GM21619 (cell line): ENCODE measurements at regions not wholly inside any gene's neighbourhood (a gene's known extent, or its start where the extent isn't known, plus 50 kb on each side); places are given as distances from the start of the nearest gene placed in this dataset.

ENCODE experiments used
- ATAC-seq: cut with Tn5 transposase; IDR thresholded peaks from one replicate; pipeline ENCODE4 v1.9.1; 2021; ENCODE audit not compliant: unreplicated experiment

GRCh38 chr2:57552885-57553284, 493.7 kb upstream of the VRK2 start:
- no peak for ATAC-seq

DNA sequence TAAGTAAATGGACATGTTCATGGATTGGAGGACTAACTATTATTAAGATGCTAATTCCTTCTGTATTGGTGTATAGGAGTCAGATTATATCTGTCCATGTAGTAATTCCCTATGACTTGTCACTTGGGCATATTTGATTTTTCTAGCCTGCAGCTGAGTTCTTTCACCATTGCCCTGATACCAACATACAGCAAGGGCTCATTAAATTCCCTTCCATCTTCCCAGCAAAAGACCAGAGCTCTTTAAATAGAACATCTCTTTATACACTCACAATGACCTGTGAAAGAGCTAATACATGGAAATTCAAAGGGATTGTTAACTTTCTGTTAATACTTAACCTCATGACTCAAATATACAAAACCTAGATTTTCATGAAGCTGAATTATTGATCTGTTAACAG, 492.3 kb upstream of the VRK2 start:
- ATAC-seq, result no peak

DNA sequence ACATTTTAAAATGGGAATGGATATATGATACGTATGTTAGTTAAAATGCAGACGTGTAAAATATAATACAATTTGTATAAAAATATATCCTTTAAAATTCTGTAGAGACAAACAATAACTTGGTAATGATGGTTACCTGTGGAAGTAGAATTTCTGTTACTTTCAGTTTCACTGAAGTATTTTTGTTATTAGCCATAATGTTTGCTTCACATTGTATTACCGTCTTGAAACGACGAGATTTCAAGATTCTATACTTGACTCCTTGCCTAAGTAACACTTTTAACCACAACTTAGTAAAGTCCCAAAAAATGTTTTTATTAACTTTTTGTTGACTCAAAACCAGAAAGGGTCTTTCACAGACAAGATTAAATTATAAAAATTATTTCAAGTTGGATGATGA, 488.3 kb upstream of the VRK2 start:
- no peak for ATAC-seq

GRCh38 chr2:57562495-57562894, 484.1 kb upstream of the VRK2 start:
- ATAC-seq, result no peak

GRCh38 chr2:57563015-57563414, 483.6 kb upstream of the VRK2 start:
- no peak for ATAC-seq

DNA sequence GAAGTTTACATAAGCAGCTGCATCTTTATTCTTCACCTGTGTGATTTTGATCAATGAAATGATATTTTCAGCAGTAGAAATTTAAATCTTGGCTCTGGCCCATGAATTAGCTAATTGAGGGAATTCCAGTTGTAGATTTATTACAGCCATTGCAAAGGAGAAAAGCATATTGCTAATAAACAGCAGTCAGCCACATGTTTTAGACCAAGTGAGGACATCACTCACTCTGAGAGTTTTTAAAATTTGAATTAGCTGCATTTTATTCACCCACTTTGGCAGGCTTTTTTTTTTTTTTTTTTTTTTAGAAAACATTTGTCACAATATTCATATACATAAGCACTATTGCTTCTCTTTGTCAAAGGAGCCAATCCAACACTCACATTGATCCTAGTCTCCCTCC, 479.4 kb upstream of the VRK2 start:
- no peak for ATAC-seq

DNA sequence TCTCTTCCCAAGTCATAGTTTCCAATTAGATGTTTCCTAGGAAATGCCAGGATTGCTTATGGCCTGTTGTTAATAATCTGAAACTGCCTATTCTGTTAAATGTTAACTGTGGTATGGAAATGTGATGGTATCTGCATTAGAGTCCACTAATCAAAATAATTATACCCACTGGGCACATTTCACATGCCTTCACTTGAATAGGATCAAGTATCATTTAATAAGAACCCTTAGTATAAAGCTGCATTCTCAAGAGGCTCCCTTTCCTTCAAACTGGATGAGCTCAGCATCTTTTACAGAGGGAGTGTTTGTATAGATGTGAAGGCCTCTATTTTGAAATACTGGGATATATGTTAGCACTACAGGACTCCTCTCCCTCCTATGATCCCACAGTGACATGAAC, 477.2 kb upstream of the VRK2 start:
- no peak for ATAC-seq

- ATAC-seq, result no peak
These were observed 475.6 kb upstream of the VRK2 start for GRCh38 chr2:57570961-57571360.

DNA sequence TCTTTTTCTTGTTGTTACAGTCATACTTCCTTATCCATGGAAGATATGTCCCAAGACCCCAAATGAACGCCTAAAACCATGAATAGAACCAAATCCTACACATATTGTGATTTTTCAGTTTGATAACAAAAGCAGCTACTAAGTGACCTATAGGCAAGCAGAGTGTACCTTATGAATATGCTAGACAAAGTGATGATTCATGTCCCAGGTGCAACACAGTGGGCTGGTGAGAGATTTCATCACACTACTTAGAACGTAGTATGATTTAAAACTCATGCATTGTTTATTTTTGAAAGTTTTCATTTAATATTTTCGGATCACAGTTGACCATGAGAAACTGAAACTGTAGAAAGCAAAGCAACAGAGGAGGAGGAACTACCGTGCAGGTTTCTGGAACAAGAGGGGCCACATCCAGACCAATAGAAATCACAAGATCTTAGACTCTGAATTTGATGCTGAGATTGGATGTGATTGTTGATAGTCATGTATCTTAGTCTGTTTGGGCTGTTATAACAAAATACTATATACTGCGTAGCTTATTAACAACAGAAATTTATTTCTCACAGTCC, 470.8 kb upstream of the VRK2 start:
- ATAC-seq, result no peak

DNA sequence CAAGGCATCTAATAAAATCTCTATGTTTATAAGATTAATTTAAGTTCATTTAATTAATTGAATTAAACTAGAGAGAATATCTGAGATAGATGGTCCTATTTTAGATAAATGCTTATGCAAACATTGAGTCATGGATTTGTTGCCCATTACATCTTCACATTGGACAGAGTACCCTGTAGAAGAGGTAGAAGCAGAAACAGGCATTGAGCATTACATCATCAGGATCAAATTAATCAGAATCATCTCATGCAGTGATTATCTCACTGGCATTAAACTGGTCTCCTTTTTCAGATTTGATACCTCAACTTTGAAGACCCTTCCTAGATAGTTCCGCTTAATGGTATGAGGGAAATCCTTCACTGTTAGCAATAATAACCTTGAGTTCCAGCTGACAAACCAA, 469.6 kb upstream of the VRK2 start:
- ATAC-seq, result no peak

DNA sequence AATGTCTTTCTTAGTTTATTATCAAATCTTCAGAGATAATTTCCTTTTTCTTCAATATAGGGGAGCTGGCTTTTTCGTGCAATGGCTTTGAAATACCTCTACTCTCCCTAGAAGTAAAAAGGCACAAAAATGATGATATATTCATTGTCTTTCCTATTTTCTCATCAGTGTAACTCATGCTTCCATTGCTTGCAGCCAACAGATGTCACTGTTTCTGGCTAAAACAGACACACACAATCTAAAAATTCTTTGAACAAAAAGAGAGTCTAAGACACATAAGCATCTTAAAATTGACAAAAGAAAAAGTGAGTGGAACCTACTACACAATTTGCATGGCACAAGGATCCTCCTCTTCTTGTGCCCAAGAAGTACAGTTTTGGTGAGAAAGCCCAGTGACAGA, 448.7 kb upstream of the VRK2 start:
- no peak for ATAC-seq

DNA sequence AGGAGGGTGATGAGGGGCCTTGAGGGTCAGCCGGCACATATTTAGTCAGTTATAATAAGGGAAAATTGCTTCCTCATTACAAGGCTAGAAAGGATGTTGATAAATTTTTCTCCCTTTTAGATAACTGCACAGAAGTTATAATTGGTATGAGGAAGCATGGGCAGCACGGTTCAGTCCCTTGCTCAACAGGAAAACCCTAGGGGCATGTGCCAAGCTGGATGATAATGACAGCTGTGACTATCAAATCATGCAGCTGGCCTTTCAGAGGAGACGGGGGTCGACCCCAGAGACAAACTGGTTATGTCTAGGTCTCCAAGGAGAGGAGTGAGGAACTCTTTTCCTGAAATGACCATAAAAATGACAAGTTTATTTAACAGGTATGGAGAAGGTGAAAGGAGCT, 448.1 kb upstream of the VRK2 start:
- no peak for ATAC-seq

DNA sequence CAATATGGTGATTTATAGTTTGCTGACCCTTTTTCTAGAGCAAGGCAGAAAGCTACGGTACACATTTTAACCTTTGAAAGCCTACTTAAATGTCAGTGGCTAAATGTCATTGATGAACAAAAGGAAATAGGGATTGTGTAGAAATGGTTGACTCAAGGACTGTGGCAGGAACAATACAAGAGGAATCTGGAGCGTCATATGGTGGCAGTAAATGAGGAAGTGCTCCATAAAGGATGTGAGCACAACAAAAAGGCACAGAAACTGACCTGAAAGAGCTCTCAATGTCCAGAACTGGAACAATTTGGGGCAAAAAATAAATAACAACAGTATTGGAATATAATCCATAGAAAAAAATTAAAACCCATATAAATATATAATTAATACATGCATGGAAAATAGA, 443.9 kb upstream of the VRK2 start:
- no peak for ATAC-seq

GRCh38 chr2:57614988-57615387, 431.6 kb upstream of the VRK2 start:
- no peak for ATAC-seq

DNA sequence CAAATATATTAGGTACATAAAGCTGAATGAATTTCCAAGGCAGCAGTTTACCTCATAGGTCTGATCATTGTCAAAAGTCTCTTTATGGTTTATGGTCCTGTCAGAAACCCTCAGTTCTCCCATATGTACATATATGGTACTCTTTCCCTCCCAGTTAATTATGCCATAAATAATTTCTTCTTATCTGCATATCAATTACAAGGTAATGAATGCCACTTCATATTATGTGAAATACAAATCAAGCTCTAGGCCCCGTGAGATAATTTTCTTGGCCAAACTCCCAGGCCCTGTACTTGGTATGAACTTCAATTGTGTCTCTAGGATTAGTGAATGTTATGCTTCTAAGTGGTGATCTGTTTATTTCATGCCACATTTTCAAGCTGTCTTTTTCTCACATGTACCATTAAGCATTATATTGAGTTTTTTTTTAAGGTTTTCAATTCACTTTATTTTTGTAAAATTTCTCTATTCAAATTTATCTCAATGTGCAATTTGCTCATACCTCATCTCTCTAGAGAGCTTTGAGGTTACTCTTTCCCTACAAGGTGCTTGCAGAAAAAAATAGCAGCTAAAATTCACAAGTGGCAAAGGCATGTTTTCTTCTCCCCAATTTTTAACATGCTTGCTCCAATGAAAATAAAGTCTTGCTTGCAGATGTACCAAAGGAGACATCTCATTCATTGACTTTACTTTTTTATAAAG, 430.6 kb upstream of the VRK2 start:
- ATAC-seq, result no peak

GRCh38 chr2:57617318-57617717, 429.3 kb upstream of the VRK2 start:
- no peak for ATAC-seq

- no peak for ATAC-seq
These were observed 425.4 kb upstream of the VRK2 start for GRCh38 chr2:57621122-57621663.

GRCh38 chr2:57622009-57622408, 424.6 kb upstream of the VRK2 start:
- no peak for ATAC-seq

GRCh38 chr2:57656198-57656597, 390.4 kb upstream of the VRK2 start:
- ATAC-seq, result no peak

DNA sequence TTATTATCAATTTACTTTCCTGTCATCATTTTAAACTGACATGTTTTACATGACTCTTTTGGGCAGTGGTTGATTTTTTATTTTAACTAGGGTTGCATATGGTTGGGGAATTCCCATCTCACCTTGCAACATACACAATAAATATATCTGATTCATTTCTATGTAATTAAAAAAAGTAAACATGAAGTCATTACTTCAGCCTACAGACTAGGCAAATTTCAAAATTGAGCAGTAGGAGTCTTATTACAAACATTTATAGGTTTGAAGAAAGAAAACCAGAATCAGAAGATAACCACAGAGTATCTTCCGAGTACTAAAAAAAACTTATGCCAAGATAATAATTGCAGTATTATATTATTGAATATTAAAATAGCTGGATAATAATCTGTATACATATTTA, 377.0 kb upstream of the VRK2 start:
- no peak for ATAC-seq

DNA sequence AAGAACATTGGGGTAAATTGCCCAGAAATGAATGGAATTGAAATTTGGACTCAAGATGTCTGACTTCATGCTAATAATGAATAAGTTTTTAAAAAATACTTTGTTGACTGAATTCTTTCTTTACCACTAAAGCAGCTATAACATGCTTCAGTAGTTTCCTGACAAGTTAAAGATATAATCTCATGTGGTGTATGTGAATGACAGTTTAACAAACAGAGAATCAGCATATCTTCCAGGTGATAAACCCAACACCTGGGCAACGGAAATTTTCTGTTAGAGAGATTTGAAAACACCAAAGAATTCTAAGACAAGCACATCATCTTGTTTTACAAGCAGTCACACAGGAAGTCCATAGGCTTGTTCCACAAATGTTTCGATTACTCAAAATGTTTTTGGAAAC, 372.6 kb upstream of the VRK2 start:
- no peak for ATAC-seq

DNA sequence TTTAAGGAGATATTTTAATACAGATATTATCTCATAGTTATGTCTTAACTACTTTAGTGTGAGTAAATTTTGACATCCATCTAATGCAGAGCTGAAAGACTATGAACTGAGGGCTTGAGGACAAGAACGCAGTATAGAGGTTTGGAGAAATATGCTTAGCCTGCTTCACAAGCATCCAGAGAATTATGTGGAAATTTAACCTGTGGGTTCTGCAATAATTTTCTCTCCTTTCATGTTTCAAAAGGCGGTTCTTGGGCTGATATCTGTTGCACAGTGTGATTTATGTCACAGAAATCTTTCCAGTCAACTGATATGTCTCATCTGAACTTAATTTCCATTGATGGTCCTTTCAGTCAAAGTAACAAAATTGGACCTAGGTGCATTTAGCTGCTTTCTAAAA, 371.9 kb upstream of the VRK2 start:
- no peak for ATAC-seq

DNA sequence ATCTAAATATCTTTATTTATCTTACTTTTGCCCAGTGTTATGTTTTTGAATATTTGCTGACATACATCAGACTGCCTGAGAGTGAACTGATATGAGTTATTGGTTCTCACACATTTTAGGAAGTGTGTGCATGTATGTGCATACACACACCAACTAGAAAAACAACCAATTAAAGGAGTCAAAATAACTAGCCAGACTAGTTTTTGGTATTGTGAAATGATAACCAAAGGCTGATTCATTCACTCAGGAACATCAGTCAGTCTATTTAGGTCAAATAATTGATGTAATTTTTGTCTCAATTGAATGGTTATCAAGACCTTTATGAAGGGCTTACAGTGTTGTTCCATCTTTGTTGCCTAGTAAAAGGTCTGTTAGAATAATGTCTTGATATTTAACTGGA, 369.3 kb upstream of the VRK2 start:
- no peak for ATAC-seq
